ENCODE measurements at regions not wholly inside any gene's neighbourhood (a gene's known extent, or its start where the extent isn't known, plus 50 kb on each side); places are given as distances from the start of the nearest gene placed in this dataset.

- in situ Hi-C loops (cut with HindIII; ENCODE audit: low sequenced_read_pairs) = no loop called here
- H3K4me3 ChIP-seq (ENCODE audit: low read depth, low read length) = no peak overlapping the region
- no peak for TF ChIP-seq CTCF (IDR thresholded peaks at IDR 0.05; ENCODE audit: low read depth, low read length)
- DNase-seq (ENCODE audit: low read depth, low spot score) = no peak
These were observed 977.6 kb downstream of the IGSF11 start for GRCh38 chr3:118057086-118057485.

GRCh38 chr3:118059096-118059495, 975.5 kb downstream of the IGSF11 start:
- no peak overlapping the region for H3K4me3 ChIP-seq (ENCODE audit: low read depth, low read length)
- no peak for TF ChIP-seq CTCF (IDR thresholded peaks at IDR 0.05; ENCODE audit: low read depth, low read length)
- in situ Hi-C loops (cut with HindIII; ENCODE audit: low sequenced_read_pairs) = no loop called here
- no peak for DNase-seq (ENCODE audit: low read depth, low spot score)

GRCh38 chr3:118067439-118067838, 967.2 kb downstream of the IGSF11 start:
- H3K4me3 ChIP-seq (ENCODE audit: low read depth, low read length) = no peak overlapping the region
- DNase-seq (ENCODE audit: low read depth, low spot score) = no peak
- TF ChIP-seq CTCF (IDR thresholded peaks at IDR 0.05; ENCODE audit: low read depth, low read length) = no peak
- in situ Hi-C loops (cut with HindIII; ENCODE audit: low sequenced_read_pairs) = no loop called here

- in situ Hi-C loops (cut with HindIII; ENCODE audit: low sequenced_read_pairs) = no loop called here
- TF ChIP-seq CTCF (IDR thresholded peaks at IDR 0.05; ENCODE audit: low read depth, low read length) = no peak
- DNase-seq (ENCODE audit: low read depth, low spot score) = no peak
- no peak overlapping the region for H3K4me3 ChIP-seq (ENCODE audit: low read depth, low read length)
These were observed 958.8 kb downstream of the IGSF11 start for GRCh38 chr3:118075873-118076272.

- TF ChIP-seq CTCF (IDR thresholded peaks at IDR 0.05; ENCODE audit: low read depth, low read length) = no peak
- in situ Hi-C loops (cut with HindIII; ENCODE audit: low sequenced_read_pairs) = no loop called here
- H3K4me3 ChIP-seq (ENCODE audit: low read depth, low read length) = no peak overlapping the region
- DNase-seq (ENCODE audit: low read depth, low spot score) = no peak
These were observed 957.3 kb downstream of the IGSF11 start for GRCh38 chr3:118077332-118077731.

GRCh38 chr3:118080889-118081288, 953.8 kb downstream of the IGSF11 start:
- no peak for TF ChIP-seq CTCF (IDR thresholded peaks at IDR 0.05; ENCODE audit: low read depth, low read length)
- H3K4me3 ChIP-seq (ENCODE audit: low read depth, low read length) = no peak overlapping the region
- DNase-seq (ENCODE audit: low read depth, low spot score) = no peak
- in situ Hi-C loops (cut with HindIII; ENCODE audit: low sequenced_read_pairs) = no loop called here

GRCh38 chr3:118088696-118089095, 946.0 kb downstream of the IGSF11 start:
- in situ Hi-C loops (cut with HindIII; ENCODE audit: low sequenced_read_pairs) = no loop called here
- no peak overlapping the region for H3K4me3 ChIP-seq (ENCODE audit: low read depth, low read length)
- no peak for DNase-seq (ENCODE audit: low read depth, low spot score)
- no peak for TF ChIP-seq CTCF (IDR thresholded peaks at IDR 0.05; ENCODE audit: low read depth, low read length)

Data from astrocyte of the spinal cord (primary cell).